ENCODE measurements at regions not wholly inside any gene's neighbourhood (a gene's known extent, or its start where the extent isn't known, plus 50 kb on each side); places are given as distances from the start of the nearest gene placed in this dataset.

DNA sequence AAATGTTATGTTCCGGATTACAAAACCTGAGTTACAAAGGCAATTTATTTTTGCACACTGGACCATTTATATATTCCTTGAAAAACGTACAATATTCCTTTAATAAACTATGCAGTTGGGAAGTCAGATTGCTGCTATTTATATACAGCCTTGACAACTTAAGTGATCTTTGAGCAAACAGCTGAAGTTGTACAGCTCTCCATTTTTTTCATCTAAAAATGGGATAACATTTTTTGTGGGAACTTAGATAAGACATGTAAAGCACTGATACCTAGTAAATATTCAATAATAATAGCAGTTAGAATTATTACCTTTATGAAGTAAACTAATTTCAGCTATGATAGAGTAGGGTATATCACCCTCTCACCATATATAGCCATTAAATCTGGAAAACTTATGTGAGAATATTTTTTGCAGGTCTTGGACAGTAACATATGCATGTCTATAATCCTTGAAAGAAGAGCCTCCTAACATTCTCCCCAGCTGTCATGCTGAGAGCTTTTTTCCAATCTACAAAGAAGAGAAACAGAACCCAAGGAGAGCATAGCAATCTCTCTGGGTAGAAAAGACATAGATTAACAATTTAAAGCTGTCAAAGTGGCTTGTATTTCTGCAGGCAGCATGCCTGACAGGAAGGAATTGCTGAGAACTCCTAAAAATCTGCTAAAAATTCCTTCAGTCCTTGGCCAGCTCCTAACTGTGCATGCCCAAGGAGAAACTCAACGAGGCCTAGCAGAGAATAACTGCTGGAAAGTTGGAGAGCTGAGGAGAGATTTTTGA is 326.0 kb downstream of the CRPPA start:
- TF ChIP-seq POLR2A (IDR thresholded peaks at IDR 0.05; ENCODE audit: low read length): no peak
- no peak for TF ChIP-seq GATA1 (IDR thresholded peaks at IDR 0.05; ENCODE audit: low read depth, low read length)
